GM12878 (cell line): ENCODE measurements at regions not wholly inside any gene's neighbourhood (a gene's known extent, or its start where the extent isn't known, plus 50 kb on each side); places are given as distances from the start of the nearest gene placed in this dataset.

Experiments used
- DPF2 ChIP-seq: fragments of 450-650 bp; IDR thresholded peaks from 2 replicates; pipeline ENCODE4 v1.6.1; 2017; ENCODE audit warnings: mild to moderate bottlenecking
- NBN ChIP-seq: fragments of 450-650 bp; IDR thresholded peaks from 2 replicates; pipeline ENCODE4 v1.6.1; 2016
- POLR2AphosphoS5 ChIP-seq: IDR thresholded peaks from 2 replicates; pipeline ENCODE4 v1.6.1; 2011; ENCODE audit warnings: mild to moderate bottlenecking, low read length, inconsistent platforms
- SUZ12 ChIP-seq: fragments of 200-600 bp; sonication (generic); IDR thresholded peaks from one replicate; pipeline ENCODE4 v1.6.1; 2018; ENCODE audit warnings: antibody characterized with exemption, mild to moderate bottlenecking; ENCODE audit not compliant: unreplicated experiment
- ZNF274 ChIP-seq: IDR thresholded peaks from one replicate; pipeline ENCODE4 v1.8.0; 2011; ENCODE audit not compliant: insufficient read length, insufficient read depth
- ZNF622 ChIP-seq: fragments of 450-650 bp; IDR thresholded peaks from 2 replicates; pipeline ENCODE4 v1.6.1; 2017; ENCODE audit warnings: mild to moderate bottlenecking, inconsistent platforms
- TF ChIP-seq, protein P1 (sequence below): fragments of 450-650 bp; IDR thresholded peaks from 2 replicates; pipeline ENCODE4 v1.6.1; 2018; ENCODE audit warnings: mild to moderate bottlenecking, low read depth, moderate library complexity; ENCODE audit not compliant: partially characterized antibody
- TF ChIP-seq, protein P2 (sequence below), 3 experiments: IDR thresholded peaks in 2 of 3; conservative IDR thresholded peaks in 1 of 3; 2 replicates each; pipeline ENCODE4 v1.5.1; 2011; ENCODE audit warnings: low read depth in 3 of 3, low read length in 3 of 3, mild to moderate bottlenecking in 3 of 3, control low read depth in 2 of 3, moderate library complexity in 2 of 3, inconsistent platforms in 1 of 3, mixed read lengths in 1 of 3; ENCODE audit not compliant: control insufficient read depth in 2 of 3, insufficient read depth in 1 of 3; ENCODE audit errors: extremely low read depth in 1 of 3

DNA sequence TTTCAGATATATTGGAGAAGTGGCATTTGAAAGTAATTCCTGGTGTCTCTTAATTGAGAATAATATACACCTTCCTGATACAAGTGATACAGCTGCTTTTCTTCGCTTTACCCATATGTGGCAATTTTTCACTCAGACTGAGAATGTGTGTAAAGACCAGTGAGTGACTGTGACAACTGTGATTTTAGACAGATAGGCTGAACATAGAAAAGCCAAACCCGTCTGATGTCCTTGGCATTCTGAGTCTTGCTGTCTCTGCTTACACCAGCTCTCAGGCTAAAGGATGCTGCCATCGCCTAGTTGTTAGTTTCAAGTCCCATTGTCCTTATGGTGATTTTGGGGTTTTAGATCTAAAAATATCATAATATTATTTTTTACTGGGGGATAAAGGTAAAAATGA is 492.6 kb downstream of the RFC3 start:
- TF ChIP-seq NBN (no peak), SUZ12 (no peak), ZNF622 (no peak), ZNF274 (no peak), DPF2 (no peak), POLR2AphosphoS5 (no peak)
- TF ChIP-seq, protein P1, sequence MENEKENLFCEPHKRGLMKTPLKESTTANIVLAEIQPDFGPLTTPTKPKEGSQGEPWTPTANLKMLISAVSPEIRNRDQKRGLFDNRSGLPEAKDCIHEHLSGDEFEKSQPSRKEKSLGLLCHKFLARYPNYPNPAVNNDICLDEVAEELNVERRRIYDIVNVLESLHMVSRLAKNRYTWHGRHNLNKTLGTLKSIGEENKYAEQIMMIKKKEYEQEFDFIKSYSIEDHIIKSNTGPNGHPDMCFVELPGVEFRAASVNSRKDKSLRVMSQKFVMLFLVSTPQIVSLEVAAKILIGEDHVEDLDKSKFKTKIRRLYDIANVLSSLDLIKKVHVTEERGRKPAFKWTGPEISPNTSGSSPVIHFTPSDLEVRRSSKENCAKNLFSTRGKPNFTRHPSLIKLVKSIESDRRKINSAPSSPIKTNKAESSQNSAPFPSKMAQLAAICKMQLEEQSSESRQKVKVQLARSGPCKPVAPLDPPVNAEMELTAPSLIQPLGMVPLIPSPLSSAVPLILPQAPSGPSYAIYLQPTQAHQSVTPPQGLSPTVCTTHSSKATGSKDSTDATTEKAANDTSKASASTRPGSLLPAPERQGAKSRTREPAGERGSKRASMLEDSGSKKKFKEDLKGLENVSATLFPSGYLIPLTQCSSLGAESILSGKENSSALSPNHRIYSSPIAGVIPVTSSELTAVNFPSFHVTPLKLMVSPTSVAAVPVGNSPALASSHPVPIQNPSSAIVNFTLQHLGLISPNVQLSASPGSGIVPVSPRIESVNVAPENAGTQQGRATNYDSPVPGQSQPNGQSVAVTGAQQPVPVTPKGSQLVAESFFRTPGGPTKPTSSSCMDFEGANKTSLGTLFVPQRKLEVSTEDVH, result no peak
- TF ChIP-seq, protein P2, sequence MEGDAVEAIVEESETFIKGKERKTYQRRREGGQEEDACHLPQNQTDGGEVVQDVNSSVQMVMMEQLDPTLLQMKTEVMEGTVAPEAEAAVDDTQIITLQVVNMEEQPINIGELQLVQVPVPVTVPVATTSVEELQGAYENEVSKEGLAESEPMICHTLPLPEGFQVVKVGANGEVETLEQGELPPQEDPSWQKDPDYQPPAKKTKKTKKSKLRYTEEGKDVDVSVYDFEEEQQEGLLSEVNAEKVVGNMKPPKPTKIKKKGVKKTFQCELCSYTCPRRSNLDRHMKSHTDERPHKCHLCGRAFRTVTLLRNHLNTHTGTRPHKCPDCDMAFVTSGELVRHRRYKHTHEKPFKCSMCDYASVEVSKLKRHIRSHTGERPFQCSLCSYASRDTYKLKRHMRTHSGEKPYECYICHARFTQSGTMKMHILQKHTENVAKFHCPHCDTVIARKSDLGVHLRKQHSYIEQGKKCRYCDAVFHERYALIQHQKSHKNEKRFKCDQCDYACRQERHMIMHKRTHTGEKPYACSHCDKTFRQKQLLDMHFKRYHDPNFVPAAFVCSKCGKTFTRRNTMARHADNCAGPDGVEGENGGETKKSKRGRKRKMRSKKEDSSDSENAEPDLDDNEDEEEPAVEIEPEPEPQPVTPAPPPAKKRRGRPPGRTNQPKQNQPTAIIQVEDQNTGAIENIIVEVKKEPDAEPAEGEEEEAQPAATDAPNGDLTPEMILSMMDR (IDR thresholded peaks at IDR 0.05 in 2 of 3, conservative IDR thresholded peaks at IDR 0.05 in 1 of 3; ENCODE audit: control insufficient read depth in 2 of 3, extremely low read depth in 1 of 3, insufficient read depth in 1 of 3, low read depth in 3 of 3, low read length in 3 of 3), result no peak
